Dendritic cell treated with granulocyte-macrophage colony-stimulating factor and Interleukin-4, amounts not matched to agents 40 ng/mL and 50 ng/mL, for 4 days (primary cell): ENCODE measurements at regions not wholly inside any gene's neighbourhood (a gene's known extent, or its start where the extent isn't known, plus 50 kb on each side); places are given as distances from the start of the nearest gene placed in this dataset.

ENCODE experiments used
- H3K27ac Mint-ChIP-seq: one replicate; pipeline ENCODE4 v1.8.0; 2022; ENCODE audit warnings: mild to moderate bottlenecking, mixed read lengths
- H3K27me3 Mint-ChIP-seq: one replicate; pipeline ENCODE4 v1.8.0; 2022; ENCODE audit warnings: mild to moderate bottlenecking, mixed read lengths
- H3K36me3 Mint-ChIP-seq: one replicate; pipeline ENCODE4 v1.8.0; 2022; ENCODE audit warnings: low read depth, mixed read lengths
- H3K4me1 Mint-ChIP-seq: one replicate; pipeline ENCODE4 v1.8.0; 2022; ENCODE audit warnings: low read depth, mixed read lengths
- H3K4me3 Mint-ChIP-seq: one replicate; pipeline ENCODE4 v1.8.0; 2022; ENCODE audit warnings: mild to moderate bottlenecking, moderate library complexity, mixed read lengths
- H3K9me3 Mint-ChIP-seq: one replicate; pipeline ENCODE4 v1.8.0; 2022; ENCODE audit warnings: mixed read lengths
- intact Hi-C: fragments of 100-400 bp; cut with micrococcal nuclease; formaldehyde crosslinking; loops from one replicate; pipeline ENCODE4 v1.15.0; 2022

DNA sequence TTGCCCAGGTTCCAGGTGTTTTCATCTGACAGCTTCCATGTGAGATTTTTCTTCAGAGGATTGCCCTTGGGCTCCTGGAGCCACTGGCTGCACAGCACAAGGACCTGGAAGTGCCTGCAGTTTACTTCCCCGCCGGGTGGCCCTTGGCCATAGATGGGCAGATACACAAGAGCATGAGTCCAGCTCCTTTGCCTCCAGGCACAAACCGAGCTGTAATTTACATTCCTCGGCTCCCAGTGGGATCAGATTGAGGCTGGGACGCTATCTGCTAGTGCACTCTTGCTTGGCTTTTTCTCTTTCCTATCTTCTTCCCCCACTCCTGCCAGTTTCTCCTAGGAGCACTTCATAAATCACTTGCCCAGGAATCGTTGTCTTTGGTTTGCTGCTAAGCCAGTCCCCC is 85.4 kb upstream of the RALY start:
- H3K4me1 Mint-ChIP-seq = no peaks in the 10 kb centered on the region
- intact Hi-C loops = no loop called here
- H3K27ac Mint-ChIP-seq = no peak overlapping the region
- H3K4me3 Mint-ChIP-seq = no peak overlapping the region
- H3K36me3 Mint-ChIP-seq = no peaks in the 10 kb centered on the region
- H3K9me3 Mint-ChIP-seq = no peaks in the 10 kb centered on the region
- H3K27me3 Mint-ChIP-seq = peaks cover 6% of the 10 kb centered on the region

DNA sequence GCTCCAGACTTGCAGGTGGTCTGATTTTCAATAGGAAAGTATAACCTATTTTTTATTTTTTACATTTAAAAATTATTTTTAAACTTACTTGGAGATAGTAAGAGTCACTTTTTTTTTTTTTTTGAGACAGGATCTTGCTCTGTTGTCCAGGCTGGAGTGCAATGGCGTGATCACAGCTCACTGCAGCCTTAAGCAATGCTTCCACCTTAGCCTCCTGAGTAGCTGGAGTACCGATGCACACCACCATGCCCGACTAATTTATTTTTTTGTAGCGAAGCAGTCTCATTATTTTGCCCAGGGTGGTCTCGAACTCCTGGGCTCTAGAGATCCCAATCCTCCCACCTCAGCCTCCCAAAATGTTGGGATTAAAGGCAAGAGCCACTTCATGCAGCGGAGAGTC is 84.8 kb upstream of the RALY start:
- Mint-ChIP-seq H3K36me3 (no peaks in the 10 kb centered on the region), H3K4me3 (no peak overlapping the region), H3K27ac (no peak overlapping the region), H3K27me3 (peaks cover 6% of the 10 kb centered on the region), H3K9me3 (no peaks in the 10 kb centered on the region), H3K4me1 (no peaks in the 10 kb centered on the region)
- intact Hi-C loops = no loop called here

DNA sequence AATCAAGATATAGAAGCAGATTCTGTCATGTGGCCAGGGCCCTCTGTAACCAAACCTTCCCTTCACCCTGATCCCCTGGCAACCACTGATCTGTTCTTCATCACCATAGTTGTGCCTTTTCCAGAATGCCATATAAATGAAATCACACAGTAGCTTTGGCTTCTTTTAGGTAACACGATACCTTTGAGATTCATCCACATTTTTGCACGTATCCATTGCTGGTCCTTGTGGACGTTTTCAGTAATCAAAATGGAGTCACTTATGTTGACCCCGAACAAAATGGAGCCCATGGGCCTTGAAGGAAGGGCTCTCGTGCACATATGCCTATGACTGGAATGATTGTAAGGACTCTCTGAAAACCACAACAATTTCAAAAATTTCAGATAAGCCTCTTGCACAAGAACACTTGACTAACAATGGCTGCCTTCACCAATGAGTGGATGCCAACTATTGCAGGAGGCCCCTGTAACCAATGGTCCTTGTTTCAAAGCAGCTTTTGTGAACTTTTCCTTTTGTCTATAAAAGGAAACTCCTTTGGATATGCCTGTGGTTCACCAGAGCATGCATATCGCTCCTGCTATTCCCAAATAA is 84.3 kb upstream of the RALY start:
- intact Hi-C loops = no loop called here
- no peaks in the 10 kb centered on the region for H3K9me3 Mint-ChIP-seq
- H3K4me3 Mint-ChIP-seq = no peak overlapping the region
- H3K27me3 Mint-ChIP-seq = peaks cover 6% of the 10 kb centered on the region
- no peaks in the 10 kb centered on the region for H3K36me3 Mint-ChIP-seq
- no peak overlapping the region for H3K27ac Mint-ChIP-seq
- no peaks in the 10 kb centered on the region for H3K4me1 Mint-ChIP-seq

DNA sequence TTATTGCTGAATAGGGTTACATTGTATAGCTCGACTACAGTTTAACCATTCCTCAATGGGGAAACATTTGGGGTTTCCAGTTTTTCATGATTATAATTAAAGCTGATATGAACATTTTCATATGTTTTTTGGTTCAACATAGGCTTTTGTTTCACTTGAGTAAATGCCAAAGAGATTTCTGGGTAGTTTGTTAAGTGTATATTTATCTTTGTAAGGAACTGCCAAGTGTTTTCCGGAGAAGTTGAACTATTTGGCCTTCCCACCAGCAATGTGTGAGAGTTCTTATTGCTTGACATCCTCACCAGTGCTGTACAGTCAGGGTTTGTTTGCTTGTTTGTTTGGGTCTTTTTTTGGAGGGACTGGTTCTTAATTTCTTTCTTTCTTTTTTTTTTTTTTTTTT is 83.7 kb upstream of the RALY start:
- no peak overlapping the region for H3K27ac Mint-ChIP-seq
- H3K4me3 Mint-ChIP-seq = no peak overlapping the region
- no peaks in the 10 kb centered on the region for H3K36me3 Mint-ChIP-seq
- no peaks in the 10 kb centered on the region for H3K9me3 Mint-ChIP-seq
- H3K27me3 Mint-ChIP-seq = peaks cover 5% of the 10 kb centered on the region
- intact Hi-C loops = no loop called here
- H3K4me1 Mint-ChIP-seq = no peaks in the 10 kb centered on the region

DNA sequence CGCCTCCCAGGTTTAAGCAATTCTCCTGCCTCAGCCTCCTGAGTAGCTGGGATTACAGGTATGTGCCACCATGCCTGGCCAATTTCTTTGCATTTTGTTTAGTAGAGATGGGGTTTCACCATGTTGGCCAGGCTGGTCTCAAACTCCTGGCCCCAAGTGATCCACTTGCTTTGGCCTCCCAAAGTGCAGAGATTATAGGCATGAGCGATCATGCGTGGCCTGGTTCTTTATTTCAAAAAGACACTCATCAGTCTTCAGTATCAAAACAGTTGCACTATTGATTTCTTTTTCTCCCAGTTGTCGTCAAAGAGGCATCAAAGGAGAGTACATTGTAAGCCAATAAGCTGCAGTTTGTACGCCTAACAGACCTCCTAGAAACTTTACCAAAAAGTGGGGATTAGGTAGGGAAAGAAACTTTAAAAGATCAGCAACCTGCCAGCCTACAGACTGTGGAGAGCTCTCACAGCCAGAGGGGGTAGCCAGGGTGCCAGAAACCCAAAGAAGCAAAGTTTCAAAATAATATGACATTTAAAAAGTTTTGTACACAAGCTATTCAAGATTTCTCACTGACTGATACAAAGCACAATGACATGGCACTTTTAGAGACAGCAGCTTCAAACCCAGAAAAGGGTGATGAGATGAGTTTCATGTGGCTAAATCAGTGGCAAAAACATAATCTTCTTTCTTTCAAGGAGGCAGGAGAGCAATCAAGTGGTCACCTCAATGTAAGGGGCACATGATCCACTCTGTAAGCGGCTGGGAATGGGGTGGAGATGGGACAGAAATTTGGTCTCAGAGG is 83.0 kb upstream of the RALY start:
- H3K27me3 Mint-ChIP-seq = peaks cover 5% of the 10 kb centered on the region
- no peaks in the 10 kb centered on the region for H3K9me3 Mint-ChIP-seq
- H3K27ac Mint-ChIP-seq = no peak overlapping the region
- H3K4me1 Mint-ChIP-seq = no peaks in the 10 kb centered on the region
- H3K4me3 Mint-ChIP-seq = no peak overlapping the region
- intact Hi-C loops = no loop called here
- no peaks in the 10 kb centered on the region for H3K36me3 Mint-ChIP-seq

DNA sequence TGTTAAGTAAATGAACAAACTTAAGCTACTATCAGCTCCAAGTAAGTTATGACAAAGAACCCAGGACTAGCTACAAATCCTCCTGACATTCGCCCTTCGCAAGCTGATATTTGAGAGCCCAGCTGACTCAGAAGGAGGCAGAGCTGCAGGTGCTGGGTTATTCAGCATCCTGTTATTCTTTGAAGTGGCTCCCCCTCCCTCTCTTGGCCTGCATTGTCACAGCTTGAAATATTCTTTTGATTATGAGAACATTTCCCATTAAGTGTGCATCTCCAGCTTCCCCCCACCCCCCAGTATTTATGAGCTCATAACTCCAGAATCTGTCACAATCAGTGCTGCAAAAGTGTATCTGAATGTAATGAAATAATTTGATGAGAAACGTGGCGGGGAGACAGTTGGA is 78.8 kb upstream of the RALY start:
- Mint-ChIP-seq H3K27ac (no peak overlapping the region), H3K36me3 (no peaks in the 10 kb centered on the region), H3K4me3 (no peak overlapping the region), H3K4me1 (peaks cover 6% of the 10 kb centered on the region), H3K27me3 (peaks cover 4% of the 10 kb centered on the region), H3K9me3 (no peaks in the 10 kb centered on the region)
- intact Hi-C loops = loop anchor here (5.0 kb wide), 1 partner anchor 152 kb away; no protein-coding TSS in a partner anchor

DNA sequence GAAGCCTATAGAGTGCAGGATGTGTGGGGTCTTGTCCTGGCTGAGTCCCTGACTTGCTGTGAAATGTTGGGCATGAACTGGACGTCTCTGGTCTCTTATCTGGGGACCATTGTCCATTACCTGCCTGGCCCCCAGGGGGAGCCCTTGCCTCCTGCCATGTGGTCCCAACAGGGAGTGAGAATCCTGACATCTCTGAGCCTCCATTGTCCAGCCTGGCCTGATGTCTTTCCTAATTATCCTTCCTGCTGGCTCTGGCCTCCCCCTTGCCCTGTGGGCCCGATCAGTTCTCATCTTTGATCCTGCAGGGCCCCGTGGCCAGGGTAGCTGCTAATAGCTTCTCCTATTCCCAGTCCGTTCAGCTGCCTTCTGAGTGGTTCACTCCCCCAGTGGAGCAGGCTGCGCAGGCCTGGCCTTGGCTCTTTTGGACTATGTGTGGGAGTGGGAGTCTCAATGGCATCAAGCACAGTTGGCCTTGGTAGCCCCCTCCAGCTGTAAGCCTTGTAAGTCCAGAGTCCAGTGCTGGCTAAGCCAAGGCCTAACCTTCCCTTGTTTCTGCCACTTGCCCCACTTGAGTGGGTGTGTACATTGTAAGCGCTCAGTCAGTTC is 77.9 kb upstream of the RALY start:
- Mint-ChIP-seq H3K4me1 (peaks cover 13% of the 10 kb centered on the region), H3K36me3 (no peaks in the 10 kb centered on the region), H3K9me3 (no peaks in the 10 kb centered on the region), H3K27ac (no peak overlapping the region), H3K4me3 (no peak overlapping the region), H3K27me3 (peaks cover 4% of the 10 kb centered on the region)
- intact Hi-C loops = loop anchor here (2.0 to 5.0 kb wide), 2 partner anchors 151 to 213 kb away; no protein-coding TSS in a partner anchor

DNA sequence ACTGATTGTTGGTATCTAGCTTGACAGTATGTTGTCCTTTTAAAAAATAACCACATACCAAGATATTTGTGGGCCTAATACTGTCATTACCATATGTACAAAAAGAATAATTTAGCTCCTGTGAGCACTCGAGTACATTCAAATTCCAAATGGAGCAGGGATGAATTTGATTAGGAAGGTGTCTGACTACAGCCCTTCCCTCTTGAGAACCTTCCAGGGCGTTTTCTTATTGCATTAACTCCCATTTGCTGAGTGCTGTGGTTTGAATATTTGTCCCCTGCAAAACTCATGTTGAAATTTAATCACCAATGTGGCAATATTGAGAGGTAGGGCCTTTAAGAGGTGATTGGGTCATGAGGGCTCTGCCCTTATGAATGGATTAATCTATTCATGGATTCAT is 76.9 kb upstream of the RALY start:
- Mint-ChIP-seq H3K4me1 (peaks cover 13% of the 10 kb centered on the region), H3K27ac (no peak overlapping the region), H3K36me3 (no peaks in the 10 kb centered on the region), H3K27me3 (peaks cover 4% of the 10 kb centered on the region), H3K4me3 (no peak overlapping the region), H3K9me3 (no peaks in the 10 kb centered on the region)
- intact Hi-C loops = loop anchor here (2.0 to 5.0 kb wide), 2 partner anchors 151 to 212 kb away; no protein-coding TSS in a partner anchor

DNA sequence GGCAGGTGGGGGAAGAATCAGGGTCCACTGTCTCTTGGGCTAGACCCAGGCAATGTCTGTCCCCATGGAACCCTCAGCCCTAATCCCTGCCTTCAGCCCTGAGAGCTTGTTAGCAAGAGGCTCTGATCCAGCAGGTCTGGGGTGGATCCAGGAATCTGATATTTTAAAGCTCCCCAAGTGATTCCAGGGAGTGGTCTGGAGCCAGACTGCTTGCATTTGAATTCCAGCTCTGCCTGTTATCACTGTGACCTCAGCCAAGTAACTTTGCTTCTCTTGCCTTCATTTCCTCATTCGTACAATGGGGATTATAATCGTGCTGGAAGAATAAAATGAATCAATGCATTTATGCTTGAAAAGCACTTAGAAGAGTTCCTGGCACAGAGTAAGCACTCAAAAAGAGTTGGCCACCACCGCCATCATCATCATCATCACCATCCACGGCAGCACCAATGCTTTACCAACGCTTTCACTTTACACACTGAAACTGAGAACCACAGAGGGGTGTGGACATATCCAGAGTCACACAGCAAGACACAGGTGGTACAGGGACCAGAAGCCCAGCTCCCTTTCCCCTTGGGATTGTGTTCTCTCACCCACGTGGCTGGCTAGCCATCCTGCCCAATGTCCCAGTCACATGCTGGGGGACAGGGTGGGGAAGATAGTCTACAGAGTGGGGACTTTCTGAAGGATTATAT is 75.7 kb upstream of the RALY start:
- H3K27ac Mint-ChIP-seq = no peak overlapping the region
- intact Hi-C loops = loop anchor here (2.0 to 5.0 kb wide), 2 partner anchors 149 to 211 kb away; no protein-coding TSS in a partner anchor
- no peaks in the 10 kb centered on the region for H3K9me3 Mint-ChIP-seq
- peaks cover 13% of the 10 kb centered on the region for H3K4me1 Mint-ChIP-seq
- no peaks in the 10 kb centered on the region for H3K27me3 Mint-ChIP-seq
- no peak overlapping the region for H3K4me3 Mint-ChIP-seq
- H3K36me3 Mint-ChIP-seq = no peaks in the 10 kb centered on the region

DNA sequence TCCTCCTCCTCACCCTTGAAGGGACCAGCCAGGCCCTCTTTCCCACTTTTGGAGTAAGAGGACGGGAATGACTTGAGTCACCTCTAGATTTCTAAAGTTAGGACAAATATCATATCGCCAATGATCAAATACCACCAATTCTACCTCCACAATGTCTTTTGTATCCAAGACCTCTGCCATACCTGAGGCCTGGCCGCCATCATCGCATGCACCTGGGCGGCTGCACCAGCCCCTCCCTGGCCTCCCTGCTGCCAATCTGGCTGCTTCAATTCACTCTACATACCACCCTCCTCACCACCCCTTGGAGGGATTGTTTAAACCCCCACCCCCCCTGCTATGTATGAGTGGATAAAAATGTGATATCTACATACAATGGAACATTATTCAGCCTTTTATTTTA is 75.0 kb upstream of the RALY start:
- no peaks in the 10 kb centered on the region for H3K9me3 Mint-ChIP-seq
- no peaks in the 10 kb centered on the region for H3K36me3 Mint-ChIP-seq
- no peak overlapping the region for H3K4me3 Mint-ChIP-seq
- H3K27ac Mint-ChIP-seq = no peak overlapping the region
- intact Hi-C loops = loop anchor here (5.0 kb wide), 1 partner anchor 149 kb away; no protein-coding TSS in a partner anchor
- H3K4me1 Mint-ChIP-seq = peaks cover 13% of the 10 kb centered on the region
- no peaks in the 10 kb centered on the region for H3K27me3 Mint-ChIP-seq

DNA sequence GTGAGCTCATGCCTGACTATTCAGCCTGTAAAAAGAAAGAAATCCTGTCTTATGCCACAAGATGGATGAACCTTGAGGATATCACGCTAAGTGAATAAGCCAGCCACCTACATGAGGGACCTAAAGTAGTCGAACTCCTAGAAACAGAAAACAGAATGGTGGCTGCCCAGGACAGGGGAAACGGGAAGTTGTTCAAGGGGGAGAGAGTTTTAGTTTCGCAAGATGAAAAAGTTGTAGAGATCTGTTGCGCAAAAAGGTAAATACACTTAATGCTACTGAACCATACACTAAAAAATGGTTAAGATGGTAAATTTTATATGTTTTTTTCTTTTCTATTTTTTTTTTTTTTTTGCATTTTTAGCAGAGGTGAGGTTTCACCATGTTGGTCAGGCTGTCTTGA is 74.1 kb upstream of the RALY start:
- Mint-ChIP-seq H3K27ac (no peak overlapping the region), H3K9me3 (no peaks in the 10 kb centered on the region), H3K36me3 (no peaks in the 10 kb centered on the region), H3K4me1 (peaks cover 13% of the 10 kb centered on the region), H3K27me3 (no peaks in the 10 kb centered on the region), H3K4me3 (no peak overlapping the region)
- intact Hi-C loops = loop anchor here (5.0 kb wide), 1 partner anchor 148 kb away; no protein-coding TSS in a partner anchor

DNA sequence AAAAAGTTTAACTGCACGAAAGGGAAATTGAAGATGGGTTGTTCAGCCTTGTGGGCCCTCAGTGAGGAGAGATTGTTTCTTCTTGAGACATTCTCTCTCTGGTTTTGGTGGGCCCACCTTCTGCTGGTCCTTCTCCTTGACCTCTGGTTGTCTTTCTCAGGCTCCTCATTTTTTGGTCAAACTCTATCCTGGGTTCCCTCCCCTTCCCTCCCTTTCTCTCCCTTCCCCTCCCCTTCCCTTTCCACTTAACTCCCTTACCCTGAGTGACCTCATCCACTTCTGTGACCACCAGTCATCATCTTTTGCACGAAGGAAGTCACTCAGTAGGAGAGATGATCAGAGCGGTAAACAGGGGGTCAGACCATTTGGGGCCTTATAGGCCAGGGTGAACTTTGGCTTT is 71.5 kb upstream of the RALY start:
- Mint-ChIP-seq H3K9me3 (no peaks in the 10 kb centered on the region), H3K4me3 (no peak overlapping the region), H3K27ac (no peak overlapping the region), H3K4me1 (peaks cover 13% of the 10 kb centered on the region), H3K36me3 (no peaks in the 10 kb centered on the region), H3K27me3 (no peaks in the 10 kb centered on the region)
- intact Hi-C loops = no loop called here

DNA sequence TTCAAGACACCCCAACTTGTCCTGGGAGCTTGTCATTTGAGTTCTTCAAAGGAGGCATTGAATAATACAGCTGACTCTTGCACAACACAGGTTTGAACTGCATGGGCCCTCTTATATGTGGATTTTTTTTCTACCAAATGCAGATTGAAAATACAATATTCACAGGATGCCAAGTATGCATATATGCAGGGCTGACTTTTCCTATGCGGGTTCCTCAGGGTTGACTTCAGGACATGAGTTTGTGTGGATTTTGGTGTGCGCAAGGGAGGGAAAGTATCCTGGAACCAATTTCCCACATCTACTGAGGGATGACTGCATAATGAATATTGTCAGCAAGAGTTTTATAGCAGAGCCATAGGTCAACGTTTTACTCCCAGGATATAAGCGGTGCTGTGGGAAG is 70.0 kb upstream of the RALY start:
- Mint-ChIP-seq H3K36me3 (no peaks in the 10 kb centered on the region), H3K27me3 (no peaks in the 10 kb centered on the region), H3K4me3 (no peak overlapping the region), H3K9me3 (no peaks in the 10 kb centered on the region), H3K4me1 (peaks cover 13% of the 10 kb centered on the region), H3K27ac (no peak overlapping the region)
- intact Hi-C loops = no loop called here

DNA sequence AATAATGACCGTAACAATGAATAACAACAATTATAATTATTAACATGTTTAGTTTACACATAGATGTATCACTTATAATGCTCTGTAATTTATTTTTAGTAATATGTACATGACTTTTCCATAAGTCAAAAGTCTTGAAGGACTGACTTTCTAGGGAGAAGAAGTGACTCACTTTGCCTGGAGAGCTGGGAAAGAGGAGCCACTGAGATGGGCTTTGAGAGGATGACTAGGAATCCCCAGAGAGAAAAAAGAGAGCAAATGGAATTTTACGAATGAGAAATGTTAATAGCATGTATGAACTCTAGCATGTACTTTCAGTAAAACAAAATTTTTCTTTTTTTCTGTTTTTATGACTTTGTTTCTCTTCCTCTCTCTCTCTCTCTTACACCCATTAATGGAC is 67.8 kb upstream of the RALY start:
- intact Hi-C loops = no loop called here
- Mint-ChIP-seq H3K4me3 (no peak overlapping the region), H3K27ac (no peak overlapping the region)

More for the DNA sequence above, 67.8 kb upstream of the RALY start:
- no peaks in the 10 kb centered on the region for H3K9me3 Mint-ChIP-seq
- H3K27me3 Mint-ChIP-seq = peaks cover 3% of the 10 kb centered on the region
- H3K4me1 Mint-ChIP-seq = no peaks in the 10 kb centered on the region
- H3K36me3 Mint-ChIP-seq = no peaks in the 10 kb centered on the region
